ENCODE measurements at regions not wholly inside any gene's neighbourhood (a gene's known extent, or its start where the extent isn't known, plus 50 kb on each side); places are given as distances from the start of the nearest gene placed in this dataset.

- Histone ChIP-seq H3K4me3 (ENCODE audit: low read depth, low read length, poor library complexity, severe bottlenecking) (no peak overlapping the region), H3K9me2 (ENCODE audit: low read depth, low read length) (no peaks in the 10 kb centered on the region), H3K4me2 (ENCODE audit: low read length) (peak overlapping the region; percentile 17; the same call in 1 of the 2 replicates), H3K9ac (ENCODE audit: low read length) (no peak overlapping the region), H3F3A (ENCODE audit: insufficient read depth, low read length) (no peaks in the 10 kb centered on the region), H3K36me3 (ENCODE audit: insufficient read depth, low read length) (no peaks in the 10 kb centered on the region), H3K27ac (ENCODE audit: low read depth, low read length, poor library complexity, severe bottlenecking) (peak overlapping the region; percentile 11), H2AFZ (ENCODE audit: low read length) (no peak overlapping the region), H3K9me3 (ENCODE audit: low read length) (0 out of 2 replicates have a peak, but pooled peaks cover 5% of the 10 kb centered on the region), H3K4me1 (ENCODE audit: insufficient read depth, low read length, severe bottlenecking) (peaks cover 23% of the 10 kb centered on the region), H4K20me1 (ENCODE audit: insufficient read depth, low read length) (no peaks in the 10 kb centered on the region), H3K27me3 (ENCODE audit: insufficient read depth, low read length) (no peaks in the 10 kb centered on the region), H3K79me2 (ENCODE audit: insufficient read depth, low read length) (no peaks in the 10 kb centered on the region)
- no peak for TF ChIP-seq EZH2 (IDR thresholded peaks at IDR 0.05; ENCODE audit: borderline replicate concordance, low read length)
- no peak for TF ChIP-seq CTCF (IDR thresholded peaks at IDR 0.05; ENCODE audit: low read length)
Observed at GRCh38 chr4:81723927-81724587, 252.3 kb upstream of the RASGEF1B start.

- Histone ChIP-seq H2AFZ (ENCODE audit: low read length) (no peak overlapping the region), H3K4me1 (ENCODE audit: insufficient read depth, low read length, severe bottlenecking) (peaks cover 23% of the 10 kb centered on the region), H3F3A (ENCODE audit: insufficient read depth, low read length) (no peaks in the 10 kb centered on the region), H3K27ac (ENCODE audit: low read depth, low read length, poor library complexity, severe bottlenecking) (peak overlapping the region; percentile 11), H3K27me3 (ENCODE audit: insufficient read depth, low read length) (no peaks in the 10 kb centered on the region), H3K9me2 (ENCODE audit: low read depth, low read length) (no peaks in the 10 kb centered on the region), H3K36me3 (ENCODE audit: insufficient read depth, low read length) (no peaks in the 10 kb centered on the region), H3K9ac (ENCODE audit: low read length) (no peak overlapping the region), H3K79me2 (ENCODE audit: insufficient read depth, low read length) (no peaks in the 10 kb centered on the region), H3K9me3 (ENCODE audit: low read length) (0 out of 2 replicates have a peak, but pooled peaks cover 4% of the 10 kb centered on the region), H3K4me3 (ENCODE audit: low read depth, low read length, poor library complexity, severe bottlenecking) (no peak overlapping the region), H3K4me2 (ENCODE audit: low read length) (no peak overlapping the region; the same call in 1 of the 2 replicates), H4K20me1 (ENCODE audit: insufficient read depth, low read length) (no peaks in the 10 kb centered on the region)
- TF ChIP-seq EZH2 (IDR thresholded peaks at IDR 0.05; ENCODE audit: borderline replicate concordance, low read length) (no peak), CTCF (IDR thresholded peaks at IDR 0.05; ENCODE audit: low read length) (no peak)
Observed at GRCh38 chr4:81723019-81723884, 251.5 kb upstream of the RASGEF1B start.

- no peak overlapping the region for H2AFZ ChIP-seq (ENCODE audit: low read length)
- H3K27ac ChIP-seq (ENCODE audit: low read depth, low read length, poor library complexity, severe bottlenecking) = no peak overlapping the region
Observed at GRCh38 chr4:81722290-81722851, 250.7 kb upstream of the RASGEF1B start.

More at GRCh38 chr4:81722290-81722851, 250.7 kb upstream of the RASGEF1B start:
- no peak for TF ChIP-seq CTCF (IDR thresholded peaks at IDR 0.05; ENCODE audit: low read length)
- TF ChIP-seq EZH2 (IDR thresholded peaks at IDR 0.05; ENCODE audit: borderline replicate concordance, low read length) = no peak
- H3K9ac ChIP-seq (ENCODE audit: low read length) = no peak overlapping the region
- no peak overlapping the region for H3K4me3 ChIP-seq (ENCODE audit: low read depth, low read length, poor library complexity, severe bottlenecking)
- peaks cover 23% of the 10 kb centered on the region for H3K4me1 ChIP-seq (ENCODE audit: insufficient read depth, low read length, severe bottlenecking)
- H3K9me2 ChIP-seq (ENCODE audit: low read depth, low read length) = no peaks in the 10 kb centered on the region
- no peaks in the 10 kb centered on the region for H3K79me2 ChIP-seq (ENCODE audit: insufficient read depth, low read length)
- no peak overlapping the region for H3K4me2 ChIP-seq (ENCODE audit: low read length)
- no peaks in the 10 kb centered on the region for H3K9me3 ChIP-seq (ENCODE audit: low read length)
- no peaks in the 10 kb centered on the region for H3F3A ChIP-seq (ENCODE audit: insufficient read depth, low read length)
- H3K27me3 ChIP-seq (ENCODE audit: insufficient read depth, low read length) = no peaks in the 10 kb centered on the region
- H3K36me3 ChIP-seq (ENCODE audit: insufficient read depth, low read length) = no peaks in the 10 kb centered on the region
- H4K20me1 ChIP-seq (ENCODE audit: insufficient read depth, low read length) = no peaks in the 10 kb centered on the region

Data from OCI-LY1 (cell line).